HCT116 (cell line): ENCODE measurements at regions not wholly inside any gene's neighbourhood (a gene's known extent, or its start where the extent isn't known, plus 50 kb on each side); places are given as distances from the start of the nearest gene placed in this dataset.

ENCODE experiments used
- EGR1 ChIP-seq: IDR thresholded peaks from 2 replicates; pipeline ENCODE4 v1.6.1; 2012; ENCODE audit warnings: low read depth
- EZH2 ChIP-seq: fragments of 200-600 bp; sonication (generic); IDR thresholded peaks from 2 replicates; pipeline ENCODE4 v1.6.1; 2017; ENCODE audit warnings: antibody characterized with exemption, mixed run types
- FOSL1 ChIP-seq: IDR thresholded peaks from 2 replicates; pipeline ENCODE4 v1.6.1; 2012; ENCODE audit warnings: low read depth
- JUND ChIP-seq: IDR thresholded peaks from 2 replicates; pipeline ENCODE4 v1.6.1; 2012
- POLR2A ChIP-seq: IDR thresholded peaks from 2 replicates; pipeline ENCODE4 v1.7.0; 2011; ENCODE audit warnings: borderline replicate concordance; ENCODE audit not compliant: insufficient read depth, insufficient read length; ENCODE audit errors: extremely low read depth
- SRF ChIP-seq: IDR thresholded peaks from 2 replicates; pipeline ENCODE4 v1.6.1; 2012; ENCODE audit warnings: low read depth
- TCF7L2 ChIP-seq: IDR thresholded peaks from 2 replicates; pipeline ENCODE4 v1.7.0; 2011; ENCODE audit warnings: borderline replicate concordance, inconsistent platforms; ENCODE audit not compliant: insufficient read depth, insufficient read length; ENCODE audit errors: extremely low read depth
- YY1 ChIP-seq: IDR thresholded peaks from 2 replicates; pipeline ENCODE4 v1.6.1; 2011; ENCODE audit warnings: low read length, low read depth, moderate library complexity, mild to moderate bottlenecking; ENCODE audit not compliant: insufficient replicate concordance; ENCODE audit errors: extremely low read depth
- TF ChIP-seq, protein P1 (sequence below), 3 experiments: fragments of 200-600 bp in 1 of 3; sonication (generic) in 1 of 3; IDR thresholded peaks in 2 of 3; conservative IDR thresholded peaks in 1 of 3; 2 replicates each; pipeline ENCODE4 v1.5.1; 2012 to 2017; ENCODE audit warnings: low read depth in 2 of 3, low read length in 2 of 3, antibody characterized with exemption in 1 of 3, borderline replicate concordance in 1 of 3, control low read depth in 1 of 3, mild to moderate bottlenecking in 1 of 3, mixed read lengths in 1 of 3, mixed run types in 1 of 3, moderate library complexity in 1 of 3; ENCODE audit not compliant: insufficient read depth in 1 of 3

- TF ChIP-seq TCF7L2, result no peak
- no peak for TF ChIP-seq JUND
- no peak for TF ChIP-seq POLR2A
- no peak for TF ChIP-seq SRF
- TF ChIP-seq YY1, result no peak
- TF ChIP-seq, protein P1, sequence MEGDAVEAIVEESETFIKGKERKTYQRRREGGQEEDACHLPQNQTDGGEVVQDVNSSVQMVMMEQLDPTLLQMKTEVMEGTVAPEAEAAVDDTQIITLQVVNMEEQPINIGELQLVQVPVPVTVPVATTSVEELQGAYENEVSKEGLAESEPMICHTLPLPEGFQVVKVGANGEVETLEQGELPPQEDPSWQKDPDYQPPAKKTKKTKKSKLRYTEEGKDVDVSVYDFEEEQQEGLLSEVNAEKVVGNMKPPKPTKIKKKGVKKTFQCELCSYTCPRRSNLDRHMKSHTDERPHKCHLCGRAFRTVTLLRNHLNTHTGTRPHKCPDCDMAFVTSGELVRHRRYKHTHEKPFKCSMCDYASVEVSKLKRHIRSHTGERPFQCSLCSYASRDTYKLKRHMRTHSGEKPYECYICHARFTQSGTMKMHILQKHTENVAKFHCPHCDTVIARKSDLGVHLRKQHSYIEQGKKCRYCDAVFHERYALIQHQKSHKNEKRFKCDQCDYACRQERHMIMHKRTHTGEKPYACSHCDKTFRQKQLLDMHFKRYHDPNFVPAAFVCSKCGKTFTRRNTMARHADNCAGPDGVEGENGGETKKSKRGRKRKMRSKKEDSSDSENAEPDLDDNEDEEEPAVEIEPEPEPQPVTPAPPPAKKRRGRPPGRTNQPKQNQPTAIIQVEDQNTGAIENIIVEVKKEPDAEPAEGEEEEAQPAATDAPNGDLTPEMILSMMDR (IDR thresholded peaks at IDR 0.05 in 2 of 3, conservative IDR thresholded peaks at IDR 0.05 in 1 of 3; ENCODE audit: borderline replicate concordance in 1 of 3, insufficient read depth in 1 of 3, low read depth in 2 of 3, low read length in 2 of 3), result no peak
- TF ChIP-seq EGR1, result no peak
- no peak for TF ChIP-seq FOSL1
- TF ChIP-seq EZH2, result no peak
Measured at GRCh38 chr5:81904166-81904565, 67.7 kb upstream of the ATG10 start.
